Fibroblast of villous mesenchyme (primary cell): ENCODE measurements at regions not wholly inside any gene's neighbourhood (a gene's known extent, or its start where the extent isn't known, plus 50 kb on each side); places are given as distances from the start of the nearest gene placed in this dataset.

Source experiments
- DNase-seq: peaks from one replicate; pipeline ENCODE4 v3.0.0-alpha.2; 2010; ENCODE audit warnings: low read depth
- H3K4me3 ChIP-seq: 2 replicates; pipeline ENCODE4 v1.5.1; 2011; ENCODE audit warnings: low read depth, mild to moderate bottlenecking, low read length
- CTCF ChIP-seq: IDR thresholded peaks from 2 replicates; pipeline ENCODE4 v1.5.1; 2012; ENCODE audit warnings: low read depth, mild to moderate bottlenecking, low read length; ENCODE audit not compliant: insufficient read depth

- no peak for DNase-seq
- TF ChIP-seq CTCF: no peak
- H3K4me3 ChIP-seq: no peak overlapping the region
These were observed 164.9 kb downstream of the ZIC5 start for GRCh38 chr13:99806671-99807070.

- no peak for DNase-seq
- H3K4me3 ChIP-seq: no peak overlapping the region
- no peak for TF ChIP-seq CTCF
These were observed 166.2 kb downstream of the ZIC5 start for GRCh38 chr13:99805361-99805760.

GRCh38 chr13:99803141-99803540 lies 168.4 kb downstream of the ZIC5 start:
- DNase-seq: no peak

GRCh38 chr13:99802416-99802815 lies 169.2 kb downstream of the ZIC5 start:
- no peak overlapping the region for H3K4me3 ChIP-seq
- no peak for TF ChIP-seq CTCF
- DNase-seq: no peak

More at GRCh38 chr13:99803141-99803540, 168.4 kb downstream of the ZIC5 start:
- TF ChIP-seq CTCF: no peak
- no peak overlapping the region for H3K4me3 ChIP-seq

DNA sequence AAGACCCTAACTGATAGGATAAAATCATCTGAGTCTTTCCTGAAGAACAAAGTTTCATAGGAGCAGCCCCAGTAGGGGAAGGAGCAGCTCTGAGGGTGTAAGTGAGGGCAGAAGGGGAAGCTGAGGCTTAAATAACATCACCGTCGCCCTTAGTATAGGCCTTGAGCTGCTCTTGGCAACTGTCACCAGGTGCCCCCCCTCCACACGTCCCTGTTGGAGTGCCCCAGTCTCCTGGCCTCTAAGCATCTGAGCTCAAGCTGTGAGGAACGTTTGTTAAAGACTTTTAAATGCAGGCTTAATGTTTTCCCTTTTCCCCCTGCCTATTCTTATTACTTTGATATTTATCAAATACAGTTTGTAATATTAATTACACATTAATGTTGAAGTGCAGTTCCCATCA lies 170.6 kb downstream of the ZIC5 start:
- no peak for DNase-seq
- no peak for TF ChIP-seq CTCF
- no peak overlapping the region for H3K4me3 ChIP-seq

DNA sequence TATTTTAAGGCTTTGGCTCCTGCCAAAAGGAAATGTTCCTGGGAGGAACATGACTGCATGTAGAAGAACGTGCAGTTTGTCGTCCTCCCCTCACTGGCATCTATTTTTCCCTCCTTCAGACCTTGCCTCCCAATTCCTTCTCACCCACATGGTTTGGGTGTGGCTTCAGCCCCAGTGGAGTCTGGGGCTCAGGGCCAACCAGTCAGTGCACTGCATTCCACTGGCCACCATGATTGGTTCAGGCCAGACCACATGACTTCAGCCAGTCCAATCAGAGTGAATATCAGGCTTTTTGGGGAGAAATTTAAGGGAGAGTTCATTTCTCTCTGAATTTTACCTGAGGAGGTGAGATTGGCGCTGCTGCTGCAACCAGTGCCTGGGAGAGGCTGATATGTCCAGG lies 171.6 kb downstream of the ZIC5 start:
- TF ChIP-seq CTCF: no peak
- DNase-seq: no peak
- H3K4me3 ChIP-seq: no peak overlapping the region

DNA sequence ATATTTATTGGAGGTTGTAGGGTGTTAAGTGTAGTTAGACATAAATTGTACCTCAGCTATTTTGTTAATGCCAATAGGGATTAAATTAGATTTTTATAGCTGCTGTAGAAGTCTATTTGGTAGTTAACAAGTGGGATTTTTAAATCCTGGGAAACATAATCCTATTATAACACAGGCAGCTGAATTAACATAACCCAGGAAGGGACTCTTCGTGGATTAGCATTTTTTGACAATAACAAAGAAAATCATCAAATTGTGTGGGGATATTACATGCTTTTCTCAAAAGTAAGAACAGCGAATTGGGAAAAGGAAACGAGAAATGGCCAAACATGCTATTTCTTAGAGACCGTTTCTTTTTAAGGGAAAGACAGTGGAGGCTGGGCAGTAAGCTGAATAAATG lies 172.8 kb downstream of the ZIC5 start:
- no peak for DNase-seq
- no peak overlapping the region for H3K4me3 ChIP-seq
- TF ChIP-seq CTCF: no peak
